Activated T-cell treated with anti-CD3 and anti-CD28 coated beads for 24 hours (primary cell): ENCODE measurements at regions not wholly inside any gene's neighbourhood (a gene's known extent, or its start where the extent isn't known, plus 50 kb on each side); places are given as distances from the start of the nearest gene placed in this dataset.
A peak's percentile ranks its signal among the peaks of the same experiment; 100 is the strongest.

Experiments
- DNase-seq: peaks from one replicate; pipeline ENCODE4 v3.0.0-alpha.2; 2020; ENCODE audit warnings: low read depth

- no peak for DNase-seq
Measured at GRCh38 chr11:45063669-45064068, 82.8 kb upstream of the PRDM11 start.

- DNase-seq: no peak
Measured at GRCh38 chr11:45067966-45068365, 78.5 kb upstream of the PRDM11 start.

GRCh38 chr11:45071232-45071631 is 75.2 kb upstream of the PRDM11 start:
- DNase-seq: no peak

- no peak for DNase-seq
Measured at GRCh38 chr11:45073685-45074141, 72.7 kb upstream of the PRDM11 start.

GRCh38 chr11:45075519-45075918 is 70.9 kb upstream of the PRDM11 start:
- no peak for DNase-seq

GRCh38 chr11:45075952-45076351 is 70.5 kb upstream of the PRDM11 start:
- DNase-seq: no peak

- no peak for DNase-seq
Measured at GRCh38 chr11:45076761-45077160, 69.7 kb upstream of the PRDM11 start.

- no peak for DNase-seq
Measured at GRCh38 chr11:45078236-45079074, 68.0 kb upstream of the PRDM11 start.

GRCh38 chr11:45079075-45079444 is 67.4 kb upstream of the PRDM11 start:
- no peak for DNase-seq

DNA sequence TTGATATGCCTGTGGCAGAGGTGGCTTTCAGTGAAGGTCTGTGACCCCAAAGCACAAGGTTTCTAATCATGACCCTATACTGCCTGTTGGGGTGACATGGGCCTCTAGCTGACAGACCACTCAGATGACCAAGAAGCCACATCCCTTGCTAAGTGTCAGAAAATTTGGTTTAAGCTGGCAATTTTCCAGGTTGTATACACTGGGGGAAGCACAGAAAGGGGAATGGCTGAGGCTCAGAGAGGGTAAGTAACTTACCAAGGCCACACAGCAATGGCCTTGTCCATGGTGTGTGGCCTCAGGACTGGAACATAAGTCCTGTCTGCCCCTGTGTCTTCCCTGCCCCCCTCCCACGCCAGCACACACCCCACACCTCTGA is 66.9 kb upstream of the PRDM11 start:
- no peak for DNase-seq

- peak; percentile 43 for DNase-seq
Measured at GRCh38 chr11:45079943-45080719, 66.3 kb upstream of the PRDM11 start.

DNA sequence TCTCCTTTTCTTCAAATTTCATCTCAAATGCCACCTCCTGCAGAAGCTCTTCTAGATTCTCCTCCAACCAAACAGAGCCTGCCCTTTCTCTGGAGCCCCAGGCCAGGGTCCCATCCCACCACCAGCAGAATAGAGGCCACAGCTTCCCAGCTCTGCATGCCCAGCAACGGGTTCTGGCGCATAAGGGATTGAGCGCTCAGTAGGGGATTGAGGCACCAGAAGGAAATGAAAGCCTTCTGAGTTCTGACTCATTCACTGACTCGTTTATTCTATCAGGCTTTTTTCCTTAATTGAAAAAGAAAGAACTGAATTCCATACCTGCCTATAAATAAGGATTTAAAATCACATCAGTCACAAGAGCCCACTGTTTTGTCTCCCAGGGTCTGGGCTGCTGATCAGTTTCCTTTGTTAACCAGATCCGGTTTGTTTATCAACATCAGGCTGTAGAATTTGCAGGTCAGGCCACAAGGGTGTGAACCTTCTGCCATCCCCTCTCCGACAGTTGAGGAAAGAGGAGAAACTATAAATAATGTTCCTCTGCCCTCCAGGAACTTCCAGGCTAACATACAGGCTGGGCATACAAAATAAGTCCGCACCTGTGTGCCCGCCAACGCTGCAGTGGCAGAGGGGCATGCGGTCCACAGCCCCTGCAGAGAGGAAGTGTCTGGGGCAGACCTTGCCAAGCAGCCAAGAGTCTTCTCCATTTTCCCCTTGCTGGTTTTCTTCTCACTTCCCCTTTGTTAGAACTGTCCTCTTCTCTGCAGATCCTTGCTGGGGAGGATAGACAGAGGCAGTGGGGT is 63.5 kb upstream of the PRDM11 start:
- DNase-seq: no peak

DNA sequence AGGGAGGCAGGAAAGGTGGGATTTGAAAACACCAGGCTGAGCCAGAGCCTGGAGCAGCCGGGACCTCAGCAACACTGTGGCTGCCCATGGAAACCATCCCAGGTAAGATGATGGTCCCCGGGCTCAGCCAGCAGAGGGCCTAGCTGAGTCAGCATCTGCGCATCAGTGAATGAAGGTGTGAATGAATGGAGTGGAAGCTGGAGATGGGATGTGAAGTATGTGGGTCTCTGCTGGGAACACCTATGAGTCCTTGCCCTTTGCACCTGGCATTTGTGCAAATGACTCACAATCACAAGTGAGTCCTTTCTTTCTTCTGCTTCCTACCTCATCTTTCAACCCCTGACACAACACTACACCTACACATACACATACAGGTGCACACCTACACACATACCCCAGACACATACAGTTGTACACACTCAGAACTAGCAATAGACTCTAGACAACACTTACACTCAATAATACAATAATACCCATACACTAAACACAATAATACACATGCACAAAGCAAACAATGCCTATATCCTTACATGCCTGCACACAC is 62.8 kb upstream of the PRDM11 start:
- DNase-seq: no peak

GRCh38 chr11:45085646-45086501 is 60.6 kb upstream of the PRDM11 start:
- no peak for DNase-seq

- no peak for DNase-seq
Measured at GRCh38 chr11:45086526-45086925, 59.9 kb upstream of the PRDM11 start.

GRCh38 chr11:45087086-45087899 is 59.1 kb upstream of the PRDM11 start:
- no peak for DNase-seq

DNA sequence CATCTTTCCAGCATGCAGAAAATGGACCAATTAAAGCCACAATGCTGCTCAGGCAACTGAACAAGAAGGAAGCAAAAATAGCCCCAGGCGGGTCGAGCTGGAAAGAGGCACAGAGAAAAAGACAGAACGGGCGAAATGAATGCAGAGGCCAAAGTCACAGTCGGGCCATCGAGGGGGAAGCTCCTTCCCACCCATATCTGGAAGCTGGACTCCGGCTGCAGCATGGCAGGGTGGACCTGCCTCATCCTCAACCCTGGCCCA is 58.6 kb upstream of the PRDM11 start:
- DNase-seq: no peak

DNA sequence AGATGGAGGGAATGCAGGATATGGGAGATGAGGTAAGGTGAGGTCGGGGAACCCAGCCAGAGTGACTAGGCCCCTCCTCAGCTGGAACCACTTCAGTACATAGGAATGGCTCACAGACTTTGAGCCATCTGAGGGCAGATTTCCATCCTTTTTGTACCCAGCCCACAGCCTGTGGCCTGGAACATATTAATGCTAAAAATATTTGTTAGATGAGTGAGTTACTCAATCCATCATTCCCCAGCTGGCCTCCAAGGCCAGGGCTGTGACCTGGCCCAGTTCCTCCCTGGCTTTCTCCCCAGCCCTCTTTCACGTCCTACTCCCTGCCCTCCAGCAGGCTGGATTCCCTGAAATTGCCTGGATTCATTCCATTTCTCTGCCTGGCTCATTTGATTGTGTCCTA is 57.2 kb upstream of the PRDM11 start:
- no peak for DNase-seq

GRCh38 chr11:45089676-45090499 is 56.6 kb upstream of the PRDM11 start:
- no peak for DNase-seq

DNA sequence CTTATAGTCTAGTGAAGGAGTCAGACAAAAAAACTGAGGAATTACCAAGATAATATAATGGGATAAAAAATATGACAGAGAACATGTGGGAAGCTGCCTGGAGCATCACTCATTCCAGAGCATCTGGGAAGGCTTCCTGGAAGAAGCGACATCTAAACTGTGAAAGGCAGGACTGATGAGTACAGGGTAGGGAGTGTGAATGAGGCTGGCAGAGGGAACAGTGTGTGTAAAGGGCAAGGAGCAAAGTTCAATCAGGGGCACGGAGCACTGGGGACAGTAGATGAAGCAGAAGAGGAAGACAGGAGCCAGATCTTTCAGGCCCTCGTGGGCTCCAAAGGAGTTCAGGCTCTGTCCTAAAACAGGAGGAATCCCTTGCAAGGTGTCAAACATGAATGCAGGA is 55.8 kb upstream of the PRDM11 start:
- DNase-seq: no peak
